ENCODE measurements at regions not wholly inside any gene's neighbourhood (a gene's known extent, or its start where the extent isn't known, plus 50 kb on each side); places are given as distances from the start of the nearest gene placed in this dataset.

DNA sequence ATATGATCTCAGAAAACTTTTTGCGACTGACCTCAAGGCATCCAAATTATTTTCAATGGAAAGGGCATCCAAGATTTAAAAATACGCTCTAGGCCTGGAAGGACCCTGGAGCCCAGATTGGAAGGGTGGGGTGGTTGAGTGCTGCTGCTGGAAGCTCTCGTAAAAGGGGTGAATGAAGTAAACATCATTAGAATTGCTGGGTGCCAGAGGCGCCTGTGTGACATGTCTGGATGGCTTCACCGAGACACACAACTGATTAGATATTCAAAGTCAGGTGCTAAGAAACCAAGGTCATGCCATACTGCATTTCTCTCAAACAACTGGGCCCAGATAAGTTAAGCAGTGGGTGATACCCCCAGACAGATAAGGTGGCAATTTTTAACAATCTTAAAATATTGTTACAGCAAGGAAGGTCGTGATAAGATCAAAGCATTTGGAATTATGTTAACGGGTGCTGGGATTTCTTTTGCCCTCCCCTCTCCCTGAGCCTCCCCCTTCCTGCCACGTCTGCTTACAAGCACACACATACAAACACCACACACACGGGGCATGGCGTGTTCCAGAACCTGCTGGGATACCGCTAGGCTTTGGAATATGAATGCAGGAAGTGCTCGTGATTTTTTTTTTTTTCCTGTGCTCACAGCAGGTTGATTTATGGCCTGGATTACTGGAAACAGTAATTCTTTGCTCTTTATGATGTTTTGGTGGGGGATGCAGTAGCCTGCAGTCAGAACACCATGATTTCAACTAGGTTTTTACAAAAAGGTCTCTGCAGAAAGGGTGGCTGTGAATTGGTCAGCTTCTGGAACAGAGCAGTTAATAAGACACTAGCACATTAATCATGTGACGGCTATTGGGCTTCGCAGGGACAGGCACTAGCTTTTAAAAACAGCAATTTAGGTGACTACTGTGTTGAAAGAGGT, 551.2 kb downstream of the QKI start:
- DNase-seq, result peak in 1 of 2 donors; percentile 34

DNA sequence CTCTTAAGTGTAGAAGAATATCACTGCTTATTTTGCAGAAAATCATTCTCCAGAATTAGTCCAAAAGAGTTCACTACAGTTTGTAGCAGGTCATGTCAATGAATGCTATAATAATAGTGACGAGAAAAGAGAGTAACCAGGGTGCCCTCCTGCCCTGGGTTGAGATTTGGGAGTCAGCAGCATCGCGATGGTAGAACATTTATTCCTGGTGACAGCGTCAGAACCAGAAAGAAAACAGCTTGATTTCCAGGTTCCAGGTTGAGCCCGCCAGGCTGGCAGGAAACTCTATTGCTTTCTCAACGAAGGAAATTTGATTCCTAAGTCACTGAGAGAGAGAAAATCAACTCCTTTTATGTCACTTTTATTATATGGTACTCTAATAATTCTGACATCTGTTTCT, 550.3 kb downstream of the QKI start:
- DNase-seq, result no peak

DNA sequence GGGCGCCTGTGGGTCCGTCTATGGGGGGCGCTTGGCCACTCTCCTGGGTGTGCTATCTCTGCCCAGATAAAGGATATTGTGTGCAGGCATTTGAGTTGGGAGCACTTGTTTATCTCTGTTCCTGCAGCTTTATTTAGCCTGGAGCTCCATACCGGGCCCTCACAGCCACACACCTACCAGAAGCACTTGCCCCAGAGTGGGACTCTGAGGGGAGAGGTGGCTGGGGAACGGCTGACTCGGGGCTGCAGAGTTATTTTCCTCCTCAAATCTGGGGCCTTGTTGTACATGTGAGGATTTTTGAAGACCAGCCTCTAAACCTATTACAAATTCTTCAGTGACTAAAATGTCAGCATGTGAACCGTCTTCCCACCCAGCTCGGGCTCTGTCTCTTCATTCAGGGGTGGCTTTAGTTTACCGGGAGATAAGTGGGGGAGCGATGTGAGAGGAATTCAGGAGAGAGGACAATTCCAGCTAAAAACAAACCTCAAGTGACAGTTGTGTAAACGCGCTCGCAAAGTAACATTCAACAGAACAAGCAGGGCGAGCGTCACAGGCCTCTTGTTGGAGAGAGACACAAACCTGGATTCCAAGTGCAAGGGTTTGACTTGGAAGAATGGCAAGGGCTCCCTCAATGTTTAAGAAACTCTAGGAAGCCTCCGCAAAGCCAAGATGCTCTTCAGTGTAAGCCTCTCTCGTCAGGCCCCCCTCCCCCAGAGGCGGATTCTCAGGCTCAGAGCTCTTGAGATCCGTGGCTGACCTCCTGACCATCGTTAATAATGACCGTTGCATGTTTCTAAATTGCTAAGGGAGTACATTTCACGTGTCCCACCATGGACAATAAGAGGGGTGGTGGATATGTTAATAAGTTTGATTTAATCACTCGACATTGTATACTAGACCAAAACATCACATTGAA, 548.9 kb downstream of the QKI start:
- DNase-seq, result no peak

DNA sequence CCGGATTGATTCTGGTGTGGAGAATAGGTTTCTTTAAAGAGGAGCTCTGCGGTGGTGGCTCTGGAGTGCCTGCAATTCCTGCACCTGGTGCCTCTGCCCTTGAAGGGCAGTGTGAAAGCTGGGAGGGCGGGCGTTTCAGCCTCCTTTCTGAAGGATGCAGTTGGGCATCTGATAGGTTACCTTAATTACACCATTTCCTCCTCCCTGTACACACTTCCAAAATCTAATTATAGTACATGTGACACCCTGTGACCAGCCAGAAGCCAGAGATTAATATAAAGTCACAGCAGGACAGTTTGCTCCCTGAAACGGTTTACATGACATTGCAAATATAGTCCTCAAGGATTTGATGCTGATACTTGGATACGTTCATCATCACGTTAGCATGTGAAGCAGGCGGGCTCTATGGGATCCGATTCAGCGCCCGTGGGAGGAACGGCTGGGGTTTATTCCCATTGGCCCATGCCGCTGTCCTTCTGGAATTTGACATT, 548.2 kb downstream of the QKI start:
- DNase-seq, result no peak

DNA sequence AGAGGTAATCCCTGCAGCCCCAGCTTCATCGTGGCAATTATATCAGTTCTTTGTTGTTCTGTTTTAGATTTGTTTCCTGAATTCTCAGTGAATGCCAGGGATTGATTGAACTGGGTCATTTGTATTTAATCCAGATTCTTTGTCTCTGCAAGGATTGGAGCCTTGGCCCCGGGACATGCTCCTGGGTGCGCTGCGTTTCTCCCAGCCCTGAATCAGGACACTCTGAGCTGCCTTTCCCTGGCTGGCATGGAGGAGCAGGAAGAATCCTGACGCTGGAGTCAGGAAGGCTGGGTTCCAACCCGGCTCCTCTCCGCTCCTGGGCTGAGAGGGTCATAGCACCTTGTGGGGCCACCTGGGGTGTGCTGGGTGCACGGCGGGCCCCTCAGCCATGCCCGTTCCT, 545.6 kb downstream of the QKI start:
- no peak for DNase-seq

DNA sequence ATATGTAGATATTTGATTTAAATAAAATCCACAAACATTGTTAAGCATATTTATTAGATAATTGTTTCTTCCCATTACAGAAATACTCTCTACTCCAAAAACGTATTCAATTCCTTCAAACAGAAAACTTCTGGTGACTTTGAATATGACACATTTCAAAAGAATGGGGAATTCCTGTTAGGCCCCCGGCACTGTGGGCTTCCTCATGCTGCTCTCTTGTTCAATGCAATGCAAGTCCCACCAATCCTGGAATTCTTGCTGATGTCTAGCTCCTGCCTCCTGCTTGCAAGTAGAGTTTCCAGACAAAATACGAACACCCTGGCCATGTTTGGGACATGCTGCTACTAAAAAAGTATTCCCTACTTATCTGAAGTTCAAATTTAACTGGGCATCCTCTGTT, 544.1 kb downstream of the QKI start:
- no peak for DNase-seq

DNA sequence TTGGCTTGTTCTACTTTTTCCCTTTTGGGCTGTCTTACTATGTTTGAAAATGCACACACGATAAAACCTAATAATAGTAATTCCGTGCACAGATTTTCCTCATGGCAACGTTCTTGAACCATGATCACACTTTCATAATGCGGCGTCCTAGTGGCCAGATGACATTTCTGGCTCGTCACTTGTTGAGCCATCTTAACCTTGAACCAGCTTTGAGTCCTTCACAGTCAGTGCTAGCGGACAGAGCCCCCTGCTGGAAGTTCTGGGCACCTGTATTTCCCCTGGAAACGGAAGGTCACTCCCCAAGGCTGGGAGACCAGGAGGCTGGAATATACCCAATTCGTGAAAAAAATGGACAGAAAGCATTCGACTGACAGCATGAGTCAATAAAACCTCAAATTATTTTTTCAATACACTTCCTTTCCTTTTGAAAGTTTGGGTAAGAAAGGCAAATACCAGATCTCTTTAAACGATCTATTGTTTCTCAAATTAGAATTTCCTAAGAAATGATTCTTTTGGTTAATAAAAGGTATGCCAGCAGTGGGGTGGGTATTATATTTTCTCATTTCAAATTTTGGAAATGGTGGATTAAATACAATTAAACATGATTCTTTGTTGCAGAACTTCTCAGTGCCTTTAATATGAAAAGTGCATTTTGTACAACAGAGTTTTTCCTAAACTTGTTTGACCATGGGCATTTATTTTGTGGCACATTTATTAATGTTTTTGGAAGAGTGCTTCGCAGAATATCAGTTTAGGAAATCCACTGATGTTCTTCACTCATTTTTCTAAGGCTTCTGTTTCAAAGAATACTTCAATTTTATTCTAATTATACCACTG, 542.3 kb downstream of the QKI start:
- DNase-seq, result peak; percentile 65 to 77

DNA sequence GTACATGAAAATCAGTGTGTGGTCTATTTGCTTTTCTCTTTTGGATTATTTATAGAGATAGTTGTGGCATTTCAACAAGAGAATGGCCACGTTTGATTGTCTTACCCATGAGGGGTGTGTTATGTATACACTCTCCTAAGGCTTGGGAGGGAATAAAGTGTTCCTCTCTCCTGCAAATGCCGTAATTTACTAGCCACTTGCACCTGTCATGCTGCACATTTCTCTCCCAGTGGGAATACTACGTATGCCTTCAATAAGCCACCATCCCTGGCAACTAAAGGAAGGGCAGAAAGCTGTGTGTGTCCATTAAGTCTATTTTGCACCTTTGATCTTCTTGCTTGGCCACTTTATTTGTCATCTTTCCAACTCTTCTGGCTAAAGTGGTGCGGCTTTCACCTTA, 541.2 kb downstream of the QKI start:
- no peak for DNase-seq

DNA sequence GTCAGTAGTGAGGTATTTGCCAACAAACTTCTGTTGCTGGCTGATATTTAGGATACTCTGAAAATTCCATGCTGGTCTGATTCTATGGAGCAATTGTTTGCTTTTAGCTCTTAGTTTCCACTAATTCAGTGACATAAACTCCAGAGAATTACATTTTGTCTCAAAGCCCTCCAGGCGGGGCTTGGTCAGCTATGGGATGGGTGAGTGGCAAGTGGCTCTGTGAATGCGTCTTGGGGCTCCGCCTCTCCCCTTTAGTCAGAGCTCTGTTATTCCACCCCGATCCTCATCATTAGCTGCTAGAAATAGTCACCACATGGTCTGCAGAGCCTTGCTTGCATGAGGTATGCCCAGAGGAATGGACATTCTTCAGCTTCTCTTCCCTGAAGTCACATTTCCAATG, 540.6 kb downstream of the QKI start:
- no peak for DNase-seq

DNA sequence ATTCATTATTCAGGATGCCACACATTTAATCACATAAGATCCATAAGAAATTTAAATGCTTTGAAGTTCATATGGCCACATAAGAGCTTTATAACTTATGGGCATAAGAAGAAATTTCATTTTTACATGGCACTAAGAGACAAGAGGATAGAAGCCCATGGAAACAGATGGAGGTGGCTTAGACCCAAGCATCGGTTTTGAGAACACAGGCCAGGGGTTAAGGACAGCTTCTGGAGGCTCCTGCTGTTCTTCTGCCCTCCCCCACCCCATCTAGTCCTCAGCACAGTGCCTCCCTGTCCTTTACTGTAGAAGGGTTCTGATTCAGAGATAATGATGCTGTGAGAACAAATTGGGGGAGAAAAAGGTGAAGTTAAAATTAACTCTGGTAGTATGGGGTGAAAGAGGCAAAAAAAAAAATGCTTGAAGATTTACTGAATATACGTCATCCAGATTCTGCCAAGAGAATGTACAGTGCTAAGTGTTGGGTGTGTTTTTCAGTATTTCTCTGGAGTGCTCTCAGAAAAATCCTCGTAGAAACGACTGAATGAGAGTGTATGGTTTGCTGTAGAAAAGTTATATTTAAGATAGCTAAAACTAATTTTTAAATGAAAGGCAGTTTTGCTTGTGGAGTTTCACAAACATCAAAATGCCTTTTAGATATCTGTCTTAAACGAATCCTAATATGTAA, 539.7 kb downstream of the QKI start:
- DNase-seq, result no peak

DNA sequence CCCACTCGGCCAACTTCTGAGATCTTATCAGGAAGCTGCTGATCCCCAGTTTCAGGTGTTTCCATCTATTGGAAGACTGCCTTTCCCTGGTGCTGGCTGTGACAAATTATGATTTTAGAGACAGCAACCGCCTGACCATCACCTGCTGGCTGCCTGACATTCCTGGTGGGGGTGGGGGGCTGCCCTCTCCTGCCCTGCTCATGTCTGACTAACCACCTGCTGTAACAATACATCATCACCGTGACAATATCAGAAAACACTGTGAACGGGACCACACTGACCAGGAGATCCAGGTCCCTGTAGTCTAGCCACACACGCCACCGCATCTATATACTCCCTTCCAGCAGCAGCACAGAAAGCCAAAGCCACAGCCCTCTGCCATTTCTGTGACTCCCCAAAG, 537.5 kb downstream of the QKI start:
- DNase-seq, result no peak

DNA sequence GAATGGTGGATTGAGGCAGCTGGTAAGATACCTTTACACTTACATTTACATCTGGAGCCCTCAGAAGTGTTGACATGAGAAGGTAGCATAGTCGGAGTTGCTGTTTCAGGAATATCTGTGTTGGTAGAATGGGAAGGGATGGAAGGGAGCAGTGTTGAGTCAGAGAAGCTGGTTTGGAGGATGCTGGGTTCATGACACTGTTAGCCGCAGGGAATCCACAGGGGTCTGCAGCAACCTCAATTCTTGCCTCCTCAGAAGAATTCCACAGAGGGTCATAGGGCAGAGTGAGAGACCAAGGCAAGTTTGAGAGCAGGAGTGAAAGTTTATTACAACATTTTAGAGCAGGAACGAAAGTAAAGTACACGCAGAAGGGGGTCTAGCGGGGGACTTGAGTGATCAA, 536.8 kb downstream of the QKI start:
- DNase-seq, result no peak

DNA sequence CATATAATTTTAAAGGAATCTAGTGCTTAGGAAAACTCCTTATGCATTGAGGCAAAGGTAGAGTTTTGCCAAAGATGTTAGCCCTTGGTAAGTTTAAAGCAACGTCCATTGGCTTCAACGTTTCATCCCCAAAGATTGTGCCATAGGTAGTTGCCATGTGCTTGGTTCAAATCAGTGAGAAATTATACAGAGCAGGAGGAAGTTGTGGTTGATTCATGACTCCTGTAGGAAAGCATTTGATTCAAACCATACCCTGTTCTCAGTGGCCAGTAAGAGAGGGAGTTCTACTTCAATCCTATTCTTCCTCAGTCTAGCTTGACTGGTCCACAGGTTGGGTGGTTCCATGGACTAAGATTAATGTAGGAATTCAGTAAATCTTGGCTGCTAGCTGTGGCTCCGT, 535.6 kb downstream of the QKI start:
- DNase-seq, result no peak

DNA sequence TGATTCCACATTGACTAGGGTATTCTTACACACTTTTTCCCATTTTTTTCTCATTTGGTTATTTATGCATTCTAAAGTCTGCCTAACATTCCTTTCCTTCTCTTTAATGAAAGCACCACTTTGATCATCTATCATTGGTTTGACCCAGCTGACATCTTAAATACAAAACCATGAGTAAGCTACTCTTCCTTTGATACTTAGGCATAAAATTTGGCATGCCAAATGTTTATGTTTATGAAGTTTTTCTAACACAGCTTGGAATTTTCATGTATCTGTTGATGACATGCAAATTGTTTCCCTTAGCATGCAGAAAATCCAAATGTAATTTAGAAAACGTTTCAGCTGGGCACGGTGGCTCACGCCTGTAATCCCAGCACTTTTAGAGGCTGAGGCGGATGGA, 534.9 kb downstream of the QKI start:
- no peak for DNase-seq

DNA sequence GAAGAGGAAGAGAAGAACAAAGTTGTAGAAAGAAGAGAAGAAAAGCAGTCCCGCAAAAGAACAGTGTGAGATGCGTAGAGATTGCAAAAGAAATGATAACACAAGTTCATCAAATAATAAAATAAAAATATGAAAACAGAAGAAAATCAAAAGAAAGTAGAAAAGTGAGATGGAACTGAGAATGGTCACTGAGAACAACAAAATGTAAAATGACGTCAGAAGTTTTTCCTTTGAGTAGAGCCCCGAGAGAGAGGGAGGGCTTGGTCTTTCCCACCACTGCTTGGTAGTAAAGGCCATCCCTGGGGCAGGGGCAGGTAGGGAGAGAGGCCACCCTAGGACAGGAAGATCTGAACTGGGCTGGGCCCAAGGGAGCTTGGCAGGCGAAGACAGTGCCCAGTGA, 533.7 kb downstream of the QKI start:
- DNase-seq, result no peak

DNA sequence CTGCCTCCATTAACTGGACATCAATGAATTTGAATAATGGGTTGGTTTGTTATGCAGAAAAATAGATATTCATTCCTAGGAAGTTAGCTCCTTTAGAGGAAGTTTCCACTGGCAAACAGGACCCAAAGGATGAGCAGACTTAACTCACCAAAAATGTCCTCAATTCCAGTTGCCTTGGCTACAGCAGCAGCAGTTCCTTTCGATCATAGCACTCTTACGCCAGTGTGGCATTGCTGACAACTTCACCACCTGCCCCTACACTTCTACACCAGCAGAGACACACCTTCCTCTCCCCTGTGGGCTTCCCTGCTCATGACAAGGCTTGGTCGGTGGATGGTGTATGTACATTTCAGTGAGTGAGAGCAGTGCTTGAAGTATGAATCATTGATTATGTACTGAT, 532.8 kb downstream of the QKI start:
- no peak for DNase-seq

DNA sequence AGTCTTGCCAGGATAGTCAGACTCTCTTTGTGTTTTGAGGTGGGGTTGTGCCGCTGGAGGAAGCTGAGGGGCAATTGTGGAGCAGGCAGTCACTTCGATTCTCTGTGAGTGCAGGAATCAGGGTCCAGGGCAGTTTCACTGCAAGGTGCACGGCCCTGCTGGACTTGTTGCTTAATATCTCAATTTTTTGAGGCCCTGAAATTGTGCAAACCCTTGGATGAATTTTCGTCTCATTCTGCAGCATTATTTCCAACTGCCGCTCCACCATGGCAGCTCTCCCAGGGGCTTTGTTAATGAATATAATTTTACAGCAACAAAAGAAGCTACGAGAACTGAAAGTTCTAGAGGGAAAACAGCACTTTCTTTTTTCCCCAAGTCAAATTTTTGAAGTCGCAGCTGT, 531.9 kb downstream of the QKI start:
- DNase-seq, result peak; percentile 52 to 61

DNA sequence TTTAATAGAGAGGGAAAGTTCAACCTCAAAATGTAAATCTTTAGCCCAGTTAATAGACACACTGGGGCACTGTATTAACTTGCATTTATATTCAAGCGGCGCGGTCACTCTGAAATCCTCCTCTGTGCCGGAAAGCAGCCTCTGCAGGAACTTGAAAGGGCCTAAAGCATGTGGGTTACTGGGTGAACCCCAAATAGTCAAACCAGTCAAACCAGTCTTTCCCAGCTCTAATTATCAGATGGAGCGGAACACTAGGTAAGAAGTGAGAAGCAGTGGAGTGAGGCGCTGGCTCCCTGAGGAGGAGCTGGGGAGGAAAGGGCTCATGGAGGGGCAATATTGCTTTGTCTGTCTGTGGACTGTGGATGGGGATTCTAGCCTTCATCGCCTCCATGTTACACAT, 531.3 kb downstream of the QKI start:
- DNase-seq, result peak; percentile 40 to 62

DNA sequence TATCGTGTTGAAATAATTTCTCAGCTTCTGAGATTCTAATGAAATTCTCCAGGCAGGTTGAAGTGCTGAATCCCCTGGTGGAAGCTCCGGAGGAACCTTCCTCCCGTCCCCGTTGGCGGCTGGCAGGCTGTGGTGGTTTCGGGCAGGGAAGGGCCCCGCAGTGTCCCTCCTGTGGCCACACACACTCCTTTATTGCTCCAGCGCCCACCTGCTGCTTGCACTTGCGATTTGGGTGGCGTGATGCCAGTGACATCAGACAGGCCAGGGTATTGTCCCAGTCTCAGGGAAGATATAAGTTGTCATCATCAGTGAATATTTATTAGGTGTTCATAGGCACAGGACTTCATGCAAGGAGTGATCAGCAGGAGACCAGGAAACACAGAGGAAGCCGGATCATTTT, 530.4 kb downstream of the QKI start:
- peak in 1 of 2 donors; percentile 23 for DNase-seq

DNA sequence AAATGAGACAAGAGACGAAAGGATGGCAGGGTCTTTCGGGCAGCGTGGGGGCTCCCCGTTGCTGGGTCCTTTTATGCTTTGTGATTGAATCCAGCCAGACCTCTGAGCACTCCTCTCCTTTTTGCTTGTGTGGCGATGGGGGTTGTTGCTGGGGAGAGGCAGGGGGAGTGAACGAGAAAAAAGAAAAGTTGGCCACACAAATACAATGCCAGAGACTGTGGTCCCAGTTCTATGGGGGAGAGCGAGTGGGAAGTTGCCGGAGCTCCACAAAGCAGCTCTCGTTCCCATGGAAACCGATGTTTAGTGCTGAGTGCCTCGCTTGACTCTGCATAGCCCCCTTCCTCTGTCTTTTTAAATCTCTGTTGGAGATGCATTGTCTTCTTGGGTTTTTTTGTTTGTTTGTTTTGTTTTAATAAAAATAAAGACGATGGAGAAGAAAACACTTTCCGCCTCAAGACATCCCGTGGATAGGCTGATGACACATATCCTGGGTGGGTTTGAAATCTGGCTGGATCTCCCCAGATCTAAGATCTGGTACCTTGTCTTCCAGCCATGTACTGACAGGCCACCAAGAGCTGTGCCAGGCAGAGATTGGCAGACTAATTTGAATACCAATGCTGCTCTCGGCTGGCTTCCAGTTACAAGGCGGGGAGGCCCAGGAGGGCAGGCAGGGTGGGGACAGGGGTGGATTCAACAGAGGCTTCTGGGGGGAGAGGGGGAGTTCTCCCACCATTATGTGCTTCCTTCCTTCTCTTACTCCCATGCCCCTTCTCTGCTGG, 529.3 kb downstream of the QKI start:
- DNase-seq, result peak; percentile 75 to 83

DNA sequence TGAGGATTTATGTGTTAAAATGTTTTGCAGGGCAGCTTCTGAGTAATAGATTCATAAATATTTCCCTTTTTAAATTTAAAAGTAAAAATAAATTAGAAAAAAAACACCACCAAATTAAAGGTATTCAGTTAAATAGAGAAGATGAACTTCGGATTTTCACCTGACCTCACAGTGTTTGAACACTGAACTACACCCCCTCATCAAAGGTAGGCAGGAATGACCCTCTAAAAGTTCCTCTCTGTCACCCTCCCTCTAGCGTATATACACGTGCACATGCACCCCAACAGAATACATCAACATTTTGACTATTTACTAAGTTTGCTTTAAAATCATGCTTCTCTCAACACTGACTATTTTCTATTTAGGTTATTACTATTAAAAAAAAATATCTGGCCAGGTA, 528.3 kb downstream of the QKI start:
- DNase-seq, result no peak
